PC-3 (cell line): ENCODE measurements at regions not wholly inside any gene's neighbourhood (a gene's known extent, or its start where the extent isn't known, plus 50 kb on each side); places are given as distances from the start of the nearest gene placed in this dataset.

Source experiments
- ATAC-seq: fragments of 200-7000 bp; cut with Tn5 transposase; 2 replicates; pipeline ENCODE4 v1.9.1; 2020; ENCODE audit warnings: mild to moderate bottlenecking, moderate library complexity
- BruUV-seq: library from RNA; stranded (reverse); fragments of 400-500 nt; replicated peaks from 2 replicates; lab custom pipeline; 2021; lab: Mats Ljungman, UMichigan
- CTCF ChIA-PET: fragments of 300-600 bp; sonication (Branson Sonifier 250); formaldehyde crosslinking; loops from one replicate; lab custom pipeline; 2022; ENCODE audit warnings: antibody characterized with exemption; lab: Charles Lee
- POLR2A ChIA-PET: fragments of 300-600 bp; sonication (Branson Sonifier 250); formaldehyde crosslinking; loops from one replicate; lab custom pipeline; 2022; ENCODE audit warnings: antibody characterized with exemption; ENCODE audit not compliant: unreplicated experiment; lab: Charles Lee
- DNase-seq: peaks from one replicate; pipeline ENCODE4 v3.0.0-alpha.2; 2015
- H2AFZ ChIP-seq: fragments of 300-600 bp; sonication (generic); 2 replicates; pipeline ENCODE4 v1.6.0; 2016; ENCODE audit warnings: antibody characterized with exemption, low read length
- H3F3A ChIP-seq: fragments of 300-600 bp; sonication (generic); one replicate; pipeline ENCODE4 v1.6.0; 2017; ENCODE audit warnings: antibody characterized with exemption, low read length, control low read depth, mild to moderate bottlenecking; ENCODE audit not compliant: unreplicated experiment
- H3K27ac ChIP-seq: fragments of 300-600 bp; sonication (generic); 2 replicates; pipeline ENCODE4 v1.5.1; 2016; ENCODE audit warnings: mild to moderate bottlenecking, low read length
- H3K27me3 ChIP-seq: fragments of 300-600 bp; sonication (generic); 2 replicates; pipeline ENCODE4 v1.6.1; 2016; ENCODE audit warnings: low read length, mixed read lengths
- H3K36me3 ChIP-seq: fragments of 300-600 bp; sonication (generic); 2 replicates; pipeline ENCODE4 v1.6.1; 2016; ENCODE audit warnings: low read depth, mixed run types, low read length, mixed read lengths
- H3K4me1 ChIP-seq: fragments of 300-600 bp; sonication (generic); 2 replicates; pipeline ENCODE4 v1.5.1; 2016; ENCODE audit warnings: low read length; ENCODE audit not compliant: insufficient read depth
- H3K4me2 ChIP-seq: fragments of 300-600 bp; sonication (generic); 2 replicates; pipeline ENCODE4 v1.6.0; 2016; ENCODE audit warnings: low read length
- H3K4me3 ChIP-seq: fragments of 300-600 bp; sonication (generic); 2 replicates; pipeline ENCODE4 v1.5.1; 2016; ENCODE audit warnings: mild to moderate bottlenecking, low read length, mixed read lengths
- H3K79me2 ChIP-seq: fragments of 300-600 bp; sonication (generic); 2 replicates; pipeline ENCODE4 v1.6.1; 2017; ENCODE audit warnings: low read length, mixed read lengths
- H3K9ac ChIP-seq: fragments of 300-600 bp; sonication (generic); 2 replicates; pipeline ENCODE4 v1.6.0; 2016; ENCODE audit warnings: mild to moderate bottlenecking, low read length
- H3K9me2 ChIP-seq: fragments of 300-600 bp; sonication (generic); replicated peaks from 2 replicates; pipeline ENCODE4 v1.6.1; 2016; ENCODE audit warnings: mixed run types, low read length, mixed read lengths
- H3K9me3 ChIP-seq: fragments of 300-600 bp; sonication (generic); 2 replicates; pipeline ENCODE4 v1.6.1; 2016; ENCODE audit warnings: low read length, mixed read lengths
- H4K20me1 ChIP-seq: fragments of 300-600 bp; sonication (generic); 2 replicates; pipeline ENCODE4 v1.6.1; 2016; ENCODE audit warnings: low read length, mixed read lengths
- EZH2 ChIP-seq: fragments of 300-600 bp; sonication (generic); IDR thresholded peaks from one replicate; pipeline ENCODE4 v1.6.1; 2017; ENCODE audit warnings: antibody characterized with exemption, mild to moderate bottlenecking, low read length; ENCODE audit not compliant: unreplicated experiment
- EZH2phosphoT487 ChIP-seq: fragments of 300-600 bp; sonication (generic); IDR thresholded peaks from 2 replicates; pipeline ENCODE4 v1.6.1; 2018; ENCODE audit warnings: mild to moderate bottlenecking, antibody characterized with exemption, low read length, borderline replicate concordance
- intact Hi-C: fragments of 100-400 bp; cut with micrococcal nuclease; formaldehyde crosslinking; loops from 2 replicates; pipeline ENCODE4 v1.9.0; 2023
- TF ChIP-seq, protein P1 (sequence below): fragments of 300-600 bp; sonication (generic); conservative IDR thresholded peaks from 2 replicates; pipeline ENCODE4 v1.5.1; 2017; ENCODE audit warnings: antibody characterized with exemption, low read depth, mild to moderate bottlenecking, low read length

DNA sequence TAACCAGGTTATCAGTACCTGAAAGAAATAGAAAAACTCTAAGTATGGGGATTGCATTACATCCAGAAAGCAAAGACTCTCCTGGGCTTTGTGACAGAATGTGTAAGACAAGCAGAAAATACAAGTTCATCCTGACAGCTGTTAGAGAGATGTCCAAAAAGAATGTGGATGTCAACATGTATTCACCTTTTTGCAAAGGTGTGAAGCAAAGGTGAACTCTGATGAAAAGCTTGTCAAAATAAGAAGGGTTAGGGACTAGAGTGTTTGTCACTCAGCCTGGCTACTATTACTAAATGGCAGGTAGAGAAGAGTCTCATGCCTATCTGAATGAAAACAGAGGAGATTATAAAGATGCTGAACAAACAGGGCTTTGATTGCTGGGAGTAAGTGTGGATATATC lies 527.6 kb upstream of the CA10 start:
- Histone ChIP-seq H3K79me2 (no peaks in the 10 kb centered on the region), H3K9ac (no peak overlapping the region), H3K4me2 (no peak overlapping the region), H3K27ac (no peak overlapping the region), H3K27me3 (no peaks in the 10 kb centered on the region), H3K36me3 (no peaks in the 10 kb centered on the region), H3K9me3 (peaks cover 44% of the 10 kb centered on the region), H2AFZ (no peak overlapping the region), H4K20me1 (no peaks in the 10 kb centered on the region), H3K4me3 (no peak overlapping the region), H3K4me1 (no peaks in the 10 kb centered on the region), H3K9me2 (no peaks in the 10 kb centered on the region), H3F3A (no peaks in the 10 kb centered on the region)
- ChIA-PET POLR2A (no interaction called here), CTCF (no interaction called here)
- BruUV-seq = no TSS peak
- intact Hi-C loops = no loop called here
- no peak for TF ChIP-seq EZH2phosphoT487
- TF ChIP-seq, protein P1, sequence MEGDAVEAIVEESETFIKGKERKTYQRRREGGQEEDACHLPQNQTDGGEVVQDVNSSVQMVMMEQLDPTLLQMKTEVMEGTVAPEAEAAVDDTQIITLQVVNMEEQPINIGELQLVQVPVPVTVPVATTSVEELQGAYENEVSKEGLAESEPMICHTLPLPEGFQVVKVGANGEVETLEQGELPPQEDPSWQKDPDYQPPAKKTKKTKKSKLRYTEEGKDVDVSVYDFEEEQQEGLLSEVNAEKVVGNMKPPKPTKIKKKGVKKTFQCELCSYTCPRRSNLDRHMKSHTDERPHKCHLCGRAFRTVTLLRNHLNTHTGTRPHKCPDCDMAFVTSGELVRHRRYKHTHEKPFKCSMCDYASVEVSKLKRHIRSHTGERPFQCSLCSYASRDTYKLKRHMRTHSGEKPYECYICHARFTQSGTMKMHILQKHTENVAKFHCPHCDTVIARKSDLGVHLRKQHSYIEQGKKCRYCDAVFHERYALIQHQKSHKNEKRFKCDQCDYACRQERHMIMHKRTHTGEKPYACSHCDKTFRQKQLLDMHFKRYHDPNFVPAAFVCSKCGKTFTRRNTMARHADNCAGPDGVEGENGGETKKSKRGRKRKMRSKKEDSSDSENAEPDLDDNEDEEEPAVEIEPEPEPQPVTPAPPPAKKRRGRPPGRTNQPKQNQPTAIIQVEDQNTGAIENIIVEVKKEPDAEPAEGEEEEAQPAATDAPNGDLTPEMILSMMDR = no peak
- TF ChIP-seq EZH2 = no peak
- DNase-seq = no peak
- no peak for ATAC-seq

DNA sequence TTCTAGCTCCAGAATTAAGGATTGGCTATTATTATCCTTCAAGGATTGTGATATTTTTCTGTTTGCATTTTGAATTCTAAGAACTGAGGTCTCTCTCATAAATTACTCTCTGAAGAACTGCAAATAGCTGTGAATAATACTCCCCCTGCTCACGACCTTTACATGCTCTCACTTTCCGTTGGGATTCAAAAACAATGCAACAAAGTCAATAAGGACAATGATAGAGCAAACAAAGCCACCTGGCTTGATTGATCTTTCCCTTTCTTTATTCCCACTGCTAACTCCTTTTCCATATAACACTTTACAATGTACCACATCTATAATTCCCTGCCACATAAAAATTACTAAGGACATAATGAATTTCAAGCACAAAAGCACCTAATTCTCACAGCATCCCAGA lies 523.0 kb upstream of the CA10 start:
- no peak overlapping the region for H3K4me3 ChIP-seq
- no peak overlapping the region for H2AFZ ChIP-seq
- ATAC-seq (no peak), DNase-seq (no peak)
- no peak overlapping the region for H3K27ac ChIP-seq
- H3K9me3 ChIP-seq = peaks cover 40% of the 10 kb centered on the region
- H3K4me1 ChIP-seq = no peaks in the 10 kb centered on the region
- H3K27me3 ChIP-seq = no peaks in the 10 kb centered on the region
- TF ChIP-seq EZH2phosphoT487 (no peak), EZH2 (no peak)
- TF ChIP-seq, protein P1 = no peak
- no peaks in the 10 kb centered on the region for H3K9me2 ChIP-seq
- H3F3A ChIP-seq = no peaks in the 10 kb centered on the region
- H3K4me2 ChIP-seq = no peak overlapping the region
- ChIA-PET CTCF (no interaction called here), POLR2A (no interaction called here)
- H3K36me3 ChIP-seq = no peaks in the 10 kb centered on the region
- no TSS peak for BruUV-seq
- H3K9ac ChIP-seq = no peak overlapping the region
- H4K20me1 ChIP-seq = no peaks in the 10 kb centered on the region
- intact Hi-C loops = no loop called here
- H3K79me2 ChIP-seq = no peaks in the 10 kb centered on the region

DNA sequence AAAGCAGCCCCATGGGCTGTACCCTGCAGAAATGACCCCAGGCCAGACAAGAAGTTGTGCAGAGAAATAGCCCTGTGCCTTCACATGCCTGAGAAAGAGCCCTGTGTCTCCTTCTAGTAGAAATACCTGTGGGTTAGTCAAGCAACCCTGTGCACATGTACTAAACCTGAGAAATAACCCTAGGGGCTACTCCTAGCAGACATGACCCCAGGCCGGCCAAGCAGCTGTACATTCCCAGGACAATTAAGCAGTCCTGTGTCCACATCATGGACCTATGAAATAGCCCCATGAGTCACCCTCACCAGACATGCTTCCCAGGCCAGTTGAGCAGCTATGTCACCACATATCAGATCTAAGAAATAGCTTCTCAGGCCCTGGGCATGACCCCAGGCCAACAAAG lies 519.7 kb upstream of the CA10 start:
- peaks cover 45% of the 10 kb centered on the region for H3K9me3 ChIP-seq
- no peaks in the 10 kb centered on the region for H3F3A ChIP-seq
- H3K4me2 ChIP-seq = no peak overlapping the region
- H3K9me2 ChIP-seq = no peaks in the 10 kb centered on the region
- H3K4me1 ChIP-seq = no peaks in the 10 kb centered on the region
- ATAC-seq (no peak), DNase-seq (no peak)
- H3K79me2 ChIP-seq = no peaks in the 10 kb centered on the region
- ChIA-PET POLR2A (no interaction called here), CTCF (no interaction called here)
- intact Hi-C loops = no loop called here
- H3K27me3 ChIP-seq = no peaks in the 10 kb centered on the region
- H2AFZ ChIP-seq = no peak overlapping the region
- BruUV-seq = no TSS peak
- no peaks in the 10 kb centered on the region for H4K20me1 ChIP-seq
- no peak overlapping the region for H3K4me3 ChIP-seq
- H3K27ac ChIP-seq = no peak overlapping the region
- no peak overlapping the region for H3K9ac ChIP-seq
- no peaks in the 10 kb centered on the region for H3K36me3 ChIP-seq
- TF ChIP-seq, protein P1 = no peak
- TF ChIP-seq EZH2 (no peak), EZH2phosphoT487 (no peak)
